NB4 (cell line): ENCODE measurements at regions not wholly inside any gene's neighbourhood (a gene's known extent, or its start where the extent isn't known, plus 50 kb on each side); places are given as distances from the start of the nearest gene placed in this dataset.

Experiments used
- CTCF ChIP-seq: IDR thresholded peaks from one replicate; pipeline ENCODE4 v1.5.1; 2012; ENCODE audit warnings: low read depth, low read length
- POLR2A ChIP-seq: IDR thresholded peaks from 2 replicates; pipeline ENCODE4 v1.6.1; 2011; ENCODE audit warnings: mild to moderate bottlenecking; ENCODE audit not compliant: insufficient read length; ENCODE audit errors: extremely low read depth

GRCh38 chr6:142500250-142500786 lies 198.5 kb downstream of the ADGRG6 start:
- no peak for TF ChIP-seq CTCF
- TF ChIP-seq POLR2A = no peak
